IMR-90 (cell line): ENCODE measurements at regions not wholly inside any gene's neighbourhood (a gene's known extent, or its start where the extent isn't known, plus 50 kb on each side); places are given as distances from the start of the nearest gene placed in this dataset.

Source experiments
- BHLHE40 ChIP-seq: fragments of 150-350 bp; IDR thresholded peaks from 2 replicates; pipeline ENCODE4 v1.6.1; 2016; ENCODE audit warnings: mild to moderate bottlenecking, low read depth, low read length
- CEBPB ChIP-seq: IDR thresholded peaks from 2 replicates; pipeline ENCODE4 v1.6.1; 2012; ENCODE audit warnings: low read depth, low read length, improper control_type of control experiment
- MAFK ChIP-seq: IDR thresholded peaks from 2 replicates; pipeline ENCODE4 v1.6.1; 2012; ENCODE audit warnings: low read depth, low read length, improper control_type of control experiment
- MAZ ChIP-seq: IDR thresholded peaks from 2 replicates; pipeline ENCODE4 v1.6.1; 2012; ENCODE audit warnings: low read depth, mild to moderate bottlenecking, low read length, improper control_type of control experiment, moderate library complexity, borderline replicate concordance
- NFE2L2 ChIP-seq: fragments of 150-350 bp; IDR thresholded peaks from 2 replicates; pipeline ENCODE4 v1.6.1; 2016; ENCODE audit warnings: low read depth, mild to moderate bottlenecking, low read length
- POLR2A ChIP-seq: IDR thresholded peaks from 2 replicates; pipeline ENCODE4 v1.6.1; 2012; ENCODE audit warnings: mild to moderate bottlenecking, low read depth, low read length
- RAD21 ChIP-seq: IDR thresholded peaks from 2 replicates; pipeline ENCODE4 v1.6.1; 2012; ENCODE audit warnings: low read length, improper control_type of control experiment
- RCOR1 ChIP-seq: IDR thresholded peaks from 2 replicates; pipeline ENCODE4 v1.6.1; 2012; ENCODE audit warnings: mild to moderate bottlenecking, low read length, improper control_type of control experiment; ENCODE audit not compliant: insufficient replicate concordance
- SMC3 ChIP-seq: fragments of 150-350 bp; IDR thresholded peaks from 2 replicates; pipeline ENCODE4 v1.6.1; 2016; ENCODE audit warnings: low read depth, mild to moderate bottlenecking, antibody characterized with exemption, low read length, moderate library complexity
- TF ChIP-seq, protein P1 (sequence below): fragments of 150-350 bp; IDR thresholded peaks from 2 replicates; pipeline ENCODE4 v1.6.1; 2017; ENCODE audit warnings: mild to moderate bottlenecking, antibody characterized with exemption, low read length, low read depth
- TF ChIP-seq, protein P2 (sequence below): conservative IDR thresholded peaks from 2 replicates; pipeline ENCODE4 v1.5.1; 2012; ENCODE audit warnings: mild to moderate bottlenecking, low read depth, low read length, improper control_type of control experiment
- TF ChIP-seq, protein P3 (sequence below): fragments of 150-350 bp; IDR thresholded peaks from 2 replicates; pipeline ENCODE4 v1.6.1; 2016; ENCODE audit warnings: low read depth, mild to moderate bottlenecking, low read length, moderate library complexity, borderline replicate concordance

DNA sequence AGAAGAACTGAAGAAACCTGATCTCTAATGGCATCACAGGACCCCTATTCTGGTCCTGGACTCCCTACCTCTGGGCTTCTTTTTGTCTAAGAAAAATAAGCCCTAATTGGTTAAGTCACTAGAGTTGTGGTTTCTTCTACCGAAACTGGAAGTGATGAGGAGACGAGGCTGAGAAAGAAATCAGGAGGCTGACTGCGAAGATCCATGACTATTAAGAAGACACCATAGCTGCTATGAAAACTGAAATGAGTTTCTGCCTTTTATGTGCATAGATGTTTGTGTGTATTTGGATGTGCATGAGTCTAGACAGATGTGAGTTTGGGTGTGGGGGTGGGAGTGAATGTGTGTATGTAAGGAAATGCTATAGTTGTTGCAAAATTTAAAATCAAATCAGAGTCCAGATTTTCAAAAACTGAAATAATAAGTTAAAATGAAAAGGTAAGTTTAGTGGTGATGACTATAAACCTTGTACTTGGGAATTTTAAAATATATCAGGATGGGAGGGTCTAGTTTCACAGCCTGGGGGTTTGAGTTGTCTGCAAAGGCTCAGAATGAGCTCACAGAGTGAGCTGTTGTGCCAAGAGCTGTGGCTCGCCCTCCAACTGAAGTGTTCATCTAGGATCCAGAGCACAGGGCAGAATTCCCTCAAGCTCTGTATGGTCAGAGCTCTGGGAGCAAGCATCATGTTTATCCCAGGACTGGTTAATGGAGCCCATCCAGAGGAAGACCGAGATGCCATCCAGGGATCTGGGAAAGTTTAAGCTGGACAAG lies 94.9 kb downstream of the VCPKMT start:
- TF ChIP-seq CEBPB = no peak
- TF ChIP-seq, protein P1, sequence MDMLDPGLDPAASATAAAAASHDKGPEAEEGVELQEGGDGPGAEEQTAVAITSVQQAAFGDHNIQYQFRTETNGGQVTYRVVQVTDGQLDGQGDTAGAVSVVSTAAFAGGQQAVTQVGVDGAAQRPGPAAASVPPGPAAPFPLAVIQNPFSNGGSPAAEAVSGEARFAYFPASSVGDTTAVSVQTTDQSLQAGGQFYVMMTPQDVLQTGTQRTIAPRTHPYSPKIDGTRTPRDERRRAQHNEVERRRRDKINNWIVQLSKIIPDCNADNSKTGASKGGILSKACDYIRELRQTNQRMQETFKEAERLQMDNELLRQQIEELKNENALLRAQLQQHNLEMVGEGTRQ = no peak
- TF ChIP-seq, protein P2, sequence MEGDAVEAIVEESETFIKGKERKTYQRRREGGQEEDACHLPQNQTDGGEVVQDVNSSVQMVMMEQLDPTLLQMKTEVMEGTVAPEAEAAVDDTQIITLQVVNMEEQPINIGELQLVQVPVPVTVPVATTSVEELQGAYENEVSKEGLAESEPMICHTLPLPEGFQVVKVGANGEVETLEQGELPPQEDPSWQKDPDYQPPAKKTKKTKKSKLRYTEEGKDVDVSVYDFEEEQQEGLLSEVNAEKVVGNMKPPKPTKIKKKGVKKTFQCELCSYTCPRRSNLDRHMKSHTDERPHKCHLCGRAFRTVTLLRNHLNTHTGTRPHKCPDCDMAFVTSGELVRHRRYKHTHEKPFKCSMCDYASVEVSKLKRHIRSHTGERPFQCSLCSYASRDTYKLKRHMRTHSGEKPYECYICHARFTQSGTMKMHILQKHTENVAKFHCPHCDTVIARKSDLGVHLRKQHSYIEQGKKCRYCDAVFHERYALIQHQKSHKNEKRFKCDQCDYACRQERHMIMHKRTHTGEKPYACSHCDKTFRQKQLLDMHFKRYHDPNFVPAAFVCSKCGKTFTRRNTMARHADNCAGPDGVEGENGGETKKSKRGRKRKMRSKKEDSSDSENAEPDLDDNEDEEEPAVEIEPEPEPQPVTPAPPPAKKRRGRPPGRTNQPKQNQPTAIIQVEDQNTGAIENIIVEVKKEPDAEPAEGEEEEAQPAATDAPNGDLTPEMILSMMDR = no peak
- TF ChIP-seq RCOR1 = no peak
- TF ChIP-seq MAZ = no peak
- no peak for TF ChIP-seq SMC3
- TF ChIP-seq POLR2A = no peak
- TF ChIP-seq NFE2L2 = no peak
- TF ChIP-seq BHLHE40 = no peak
- no peak for TF ChIP-seq RAD21
- TF ChIP-seq, protein P3, sequence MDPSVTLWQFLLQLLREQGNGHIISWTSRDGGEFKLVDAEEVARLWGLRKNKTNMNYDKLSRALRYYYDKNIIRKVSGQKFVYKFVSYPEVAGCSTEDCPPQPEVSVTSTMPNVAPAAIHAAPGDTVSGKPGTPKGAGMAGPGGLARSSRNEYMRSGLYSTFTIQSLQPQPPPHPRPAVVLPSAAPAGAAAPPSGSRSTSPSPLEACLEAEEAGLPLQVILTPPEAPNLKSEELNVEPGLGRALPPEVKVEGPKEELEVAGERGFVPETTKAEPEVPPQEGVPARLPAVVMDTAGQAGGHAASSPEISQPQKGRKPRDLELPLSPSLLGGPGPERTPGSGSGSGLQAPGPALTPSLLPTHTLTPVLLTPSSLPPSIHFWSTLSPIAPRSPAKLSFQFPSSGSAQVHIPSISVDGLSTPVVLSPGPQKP = no peak
- no peak for TF ChIP-seq MAFK
